Gastrocnemius medialis (tissue), 4 donors: ENCODE measurements at regions not wholly inside any gene's neighbourhood (a gene's known extent, or its start where the extent isn't known, plus 50 kb on each side); places are given as distances from the start of the nearest gene placed in this dataset.

Experiments used
- ATAC-seq, 2 donors: fragments of 150-250 bp; one replicate each; pipeline ENCODE4 v1.9.1; 2016
- DNase-seq, 2 donors: peaks; one replicate each; pipeline ENCODE4 v3.0.0-alpha.2; 2019
- H3K27ac ChIP-seq, 4 donors: fragments of 200-600 bp; sonication (generic); 1 replicate in 1 of 4; 2 replicates in 3 of 4; pipeline ENCODE4 v1.5.1; 2016 to 2018; ENCODE audit warnings: mild to moderate bottlenecking in 2 of 4, moderate library complexity in 1 of 4
- H3K27me3 ChIP-seq, 3 donors: fragments of 200-600 bp; sonication (generic) in 2 of 3; 1 replicate in 1 of 3; 2 replicates in 2 of 3; pipeline versions ENCODE4 v1.5.1 to v1.6.0; 2016 to 2019; ENCODE audit warnings: mild to moderate bottlenecking in 1 of 3, moderate library complexity in 1 of 3
- H3K36me3 ChIP-seq, 2 donors: fragments of 200-600 bp; sonication (generic) in 1 of 2; one replicate each; pipeline ENCODE4 v1.5.1; 2017 to 2018
- H3K4me1 ChIP-seq, 2 donors: fragments of 200-600 bp; sonication (generic) in 1 of 2; one replicate each; pipeline ENCODE4 v1.5.1; 2016 to 2017; ENCODE audit warnings: mild to moderate bottlenecking in 2 of 2
- H3K4me3 ChIP-seq, 4 donors: fragments of 200-600 bp; sonication (generic) in 3 of 4; 1 replicate in 1 of 4; 2 replicates in 3 of 4; pipeline ENCODE4 v1.5.1; 2016 to 2019; ENCODE audit warnings: mild to moderate bottlenecking in 2 of 4
- H3K9me3 ChIP-seq, 3 donors: fragments of 200-600 bp; sonication (generic) in 2 of 3; 1 replicate in 1 of 3; 2 replicates in 2 of 3; pipeline ENCODE4 v1.5.1; 2016 to 2019
- POLR2A ChIP-seq, 2 donors: fragments of 450-650 bp; IDR thresholded peaks; one replicate each; pipeline ENCODE4 v1.6.1; 2017; ENCODE audit warnings: antibody characterized with exemption in 2 of 2, mild to moderate bottlenecking in 2 of 2, moderate library complexity in 2 of 2
- in situ Hi-C, 4 donors: fragments of 200-750 bp; cut with MboI; loops; one replicate each; pipeline versions ENCODE4 v1.15.0 to v1.8.0; 2017; ENCODE audit warnings: low sequenced_read_pairs in 4 of 4
- intact Hi-C: fragments of 100-400 bp; cut with DNase I; formaldehyde crosslinking; loops from one replicate; pipeline ENCODE4 v1.15.1; 2023; ENCODE audit warnings: low total_unique reads
- TF ChIP-seq, protein P1 (sequence below), 5 experiments: fragments of 450-650 bp in 3 of 5; fragments of 200-600 bp in 2 of 5; sonication (generic) in 2 of 5; IDR thresholded peaks in 4 of 5; conservative IDR thresholded peaks in 1 of 5; 1 replicate in 4 of 5; 2 replicates in 1 of 5; pipeline ENCODE4 v1.5.1; 2016 to 2019; ENCODE audit warnings: antibody characterized with exemption in 5 of 5, mild to moderate bottlenecking in 3 of 5, moderate library complexity in 3 of 5

- Histone ChIP-seq H3K4me1 (no peaks in the 10 kb centered on the region), H3K27me3 (no peaks in the 10 kb centered on the region), H3K4me3 (no peak overlapping the region), H3K36me3 (no peaks in the 10 kb centered on the region), H3K27ac (no peak overlapping the region), H3K9me3 (no peaks in the 10 kb centered on the region)
- intact Hi-C loops = no loop called here
- no peak for TF ChIP-seq POLR2A (IDR thresholded peaks at IDR 0.05)
- TF ChIP-seq, protein P1, sequence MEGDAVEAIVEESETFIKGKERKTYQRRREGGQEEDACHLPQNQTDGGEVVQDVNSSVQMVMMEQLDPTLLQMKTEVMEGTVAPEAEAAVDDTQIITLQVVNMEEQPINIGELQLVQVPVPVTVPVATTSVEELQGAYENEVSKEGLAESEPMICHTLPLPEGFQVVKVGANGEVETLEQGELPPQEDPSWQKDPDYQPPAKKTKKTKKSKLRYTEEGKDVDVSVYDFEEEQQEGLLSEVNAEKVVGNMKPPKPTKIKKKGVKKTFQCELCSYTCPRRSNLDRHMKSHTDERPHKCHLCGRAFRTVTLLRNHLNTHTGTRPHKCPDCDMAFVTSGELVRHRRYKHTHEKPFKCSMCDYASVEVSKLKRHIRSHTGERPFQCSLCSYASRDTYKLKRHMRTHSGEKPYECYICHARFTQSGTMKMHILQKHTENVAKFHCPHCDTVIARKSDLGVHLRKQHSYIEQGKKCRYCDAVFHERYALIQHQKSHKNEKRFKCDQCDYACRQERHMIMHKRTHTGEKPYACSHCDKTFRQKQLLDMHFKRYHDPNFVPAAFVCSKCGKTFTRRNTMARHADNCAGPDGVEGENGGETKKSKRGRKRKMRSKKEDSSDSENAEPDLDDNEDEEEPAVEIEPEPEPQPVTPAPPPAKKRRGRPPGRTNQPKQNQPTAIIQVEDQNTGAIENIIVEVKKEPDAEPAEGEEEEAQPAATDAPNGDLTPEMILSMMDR (IDR thresholded peaks at IDR 0.05 in 4 of 5, conservative IDR thresholded peaks at IDR 0.05 in 1 of 5) = no peak
- DNase-seq = no peak
- ATAC-seq = no peak
- in situ Hi-C loops = no loop called here
These were observed 123.0 kb upstream of the ADARB2 start for GRCh38 chr10:1860351-1860750.

DNA sequence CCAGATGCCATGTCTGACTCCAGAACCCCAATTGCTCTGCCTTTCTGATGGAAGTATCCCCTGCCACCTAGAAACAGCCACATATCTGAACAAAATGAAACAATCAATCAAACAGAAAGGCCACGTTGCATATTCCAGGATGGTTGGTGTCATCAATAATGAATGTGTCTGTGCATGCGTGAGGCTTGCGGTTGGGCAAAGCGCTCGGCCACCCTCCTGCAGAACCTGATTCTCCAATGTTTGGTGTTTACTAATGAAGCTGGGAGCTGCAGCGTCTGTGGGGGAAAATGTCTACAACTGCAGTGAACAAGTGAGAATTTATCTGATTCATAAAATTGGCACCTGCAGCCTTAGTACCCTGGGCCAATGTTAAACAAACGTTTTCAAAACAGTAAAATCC lies 121.2 kb upstream of the ADARB2 start:
- intact Hi-C loops (no loop called here), in situ Hi-C loops (no loop called here)
- TF ChIP-seq POLR2A (IDR thresholded peaks at IDR 0.05) = no peak
- TF ChIP-seq, protein P1 (IDR thresholded peaks at IDR 0.05 in 4 of 5, conservative IDR thresholded peaks at IDR 0.05 in 1 of 5) = no peak
- DNase-seq (no peak), ATAC-seq (no peak)
- H3K36me3 ChIP-seq = no peaks in the 10 kb centered on the region
- H3K27me3 ChIP-seq = no peaks in the 10 kb centered on the region
- H3K27ac ChIP-seq = no peak overlapping the region
- no peak overlapping the region for H3K4me3 ChIP-seq
- H3K4me1 ChIP-seq = no peaks in the 10 kb centered on the region
- H3K9me3 ChIP-seq = no peaks in the 10 kb centered on the region

GRCh38 chr10:1858048-1858447 lies 120.7 kb upstream of the ADARB2 start:
- ATAC-seq = no peak
- no peaks in the 10 kb centered on the region for H3K9me3 ChIP-seq
- no peaks in the 10 kb centered on the region for H3K36me3 ChIP-seq
- no peak overlapping the region for H3K27ac ChIP-seq
- H3K4me1 ChIP-seq = no peaks in the 10 kb centered on the region
- H3K4me3 ChIP-seq = no peak overlapping the region
- H3K27me3 ChIP-seq = no peaks in the 10 kb centered on the region
- DNase-seq = no peak
- in situ Hi-C loops (no loop called here), intact Hi-C loops (no loop called here)
- TF ChIP-seq, protein P1 (IDR thresholded peaks at IDR 0.05 in 4 of 5, conservative IDR thresholded peaks at IDR 0.05 in 1 of 5) = no peak
- TF ChIP-seq POLR2A (IDR thresholded peaks at IDR 0.05) = no peak

DNA sequence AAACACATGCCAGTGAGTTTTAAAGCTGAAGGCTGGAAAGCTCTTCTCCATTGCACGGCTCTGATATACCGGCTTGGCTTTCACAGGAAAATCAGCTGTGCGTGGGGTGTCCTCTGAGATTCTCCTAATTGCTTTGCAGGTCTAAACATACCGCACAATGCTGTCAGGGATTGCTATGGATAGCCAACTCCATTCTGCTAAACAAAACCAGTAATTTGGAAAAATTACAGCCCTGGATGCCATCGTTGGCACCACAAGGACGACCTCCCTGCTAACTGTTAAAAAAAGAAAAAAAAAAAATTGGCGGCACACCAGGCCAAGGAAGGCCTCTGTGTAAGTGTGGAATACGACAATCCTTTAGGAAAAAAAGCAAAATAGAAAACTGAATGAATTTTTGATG lies 118.6 kb upstream of the ADARB2 start:
- TF ChIP-seq POLR2A (IDR thresholded peaks at IDR 0.05) = no peak
- TF ChIP-seq, protein P1 (IDR thresholded peaks at IDR 0.05 in 4 of 5, conservative IDR thresholded peaks at IDR 0.05 in 1 of 5) = no peak
- no peak overlapping the region for H3K27ac ChIP-seq

DNA sequence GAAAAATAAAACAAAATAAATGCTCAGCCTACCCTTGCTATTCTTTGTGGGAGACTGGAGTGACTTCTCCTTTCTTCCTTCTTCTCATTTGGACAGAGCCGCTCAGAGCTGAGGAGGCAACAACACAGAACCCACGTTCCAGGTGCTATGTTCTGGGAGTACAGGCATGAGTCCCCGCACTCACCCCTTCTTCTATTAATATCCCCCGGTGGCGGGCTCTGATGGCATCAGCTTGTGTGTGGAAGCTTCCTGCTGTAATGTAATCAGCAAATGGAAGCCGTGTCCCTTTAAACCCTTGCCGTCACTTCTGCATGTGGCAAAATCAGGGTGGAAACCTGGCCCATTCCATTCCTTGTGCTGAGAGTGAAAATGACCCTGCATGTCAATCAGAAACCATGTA lies 116.9 kb upstream of the ADARB2 start:
- TF ChIP-seq POLR2A (IDR thresholded peaks at IDR 0.05) = no peak
- TF ChIP-seq, protein P1 (IDR thresholded peaks at IDR 0.05 in 4 of 5, conservative IDR thresholded peaks at IDR 0.05 in 1 of 5) = no peak
- DNase-seq (no peak), ATAC-seq (no peak)
- H3K36me3 ChIP-seq = no peaks in the 10 kb centered on the region
- H3K27me3 ChIP-seq = no peaks in the 10 kb centered on the region
- no peaks in the 10 kb centered on the region for H3K9me3 ChIP-seq
- intact Hi-C loops = no loop called here
- H3K27ac ChIP-seq = no peak overlapping the region
- no peaks in the 10 kb centered on the region for H3K4me1 ChIP-seq
- no peak overlapping the region for H3K4me3 ChIP-seq
- in situ Hi-C loops = no loop called here

More for the DNA sequence above, 118.6 kb upstream of the ADARB2 start:
- in situ Hi-C loops (no loop called here), intact Hi-C loops (no loop called here)
- H3K4me1 ChIP-seq = no peaks in the 10 kb centered on the region
- H3K4me3 ChIP-seq = no peak overlapping the region
- ATAC-seq (no peak), DNase-seq (no peak)
- H3K27me3 ChIP-seq = no peaks in the 10 kb centered on the region
- H3K9me3 ChIP-seq = no peaks in the 10 kb centered on the region
- no peaks in the 10 kb centered on the region for H3K36me3 ChIP-seq
